MCF 10A (cell line): ENCODE measurements at regions not wholly inside any gene's neighbourhood (a gene's known extent, or its start where the extent isn't known, plus 50 kb on each side); places are given as distances from the start of the nearest gene placed in this dataset.
A peak's percentile ranks its signal among the peaks of the same experiment; 100 is the strongest.

ENCODE experiments used
- BruUV-seq: library from RNA; stranded (reverse); fragments of 400-500 nt; replicated peaks from 2 replicates; lab custom pipeline; 2021; lab: Mats Ljungman, UMichigan
- CTCF ChIA-PET: fragments of 300-600 bp; sonication (Branson Sonifier 250); formaldehyde crosslinking; extraction: SDS; loops from one replicate; lab custom pipeline; 2021; ENCODE audit warnings: antibody characterized with exemption, inconsistent platforms; lab: Yijun Ruan, JAX
- POLR2A ChIA-PET: fragments of 300-600, 350-650 bp; sonication (Branson Sonifier 250); formaldehyde crosslinking; extraction: SDS; loops from one replicate; lab custom pipeline; 2020; ENCODE audit warnings: antibody characterized with exemption, inconsistent platforms; lab: Yijun Ruan, JAX
- DNase-seq: peaks from one replicate; pipeline ENCODE4 v3.0.0-alpha.2; 2018; ENCODE audit not compliant: unreplicated experiment
- H3K27ac Mint-ChIP-seq: one replicate; pipeline ENCODE4 v1.8.0; 2022; ENCODE audit warnings: mild to moderate bottlenecking, low read depth, mixed read lengths; ENCODE audit not compliant: unreplicated experiment
- H3K27me3 Mint-ChIP-seq: one replicate; pipeline ENCODE4 v1.8.0; 2022; ENCODE audit warnings: mixed read lengths; ENCODE audit not compliant: insufficient read depth, unreplicated experiment
- H3K36me3 Mint-ChIP-seq: one replicate; pipeline ENCODE4 v1.8.0; 2022; ENCODE audit warnings: mild to moderate bottlenecking, moderate library complexity, mixed read lengths; ENCODE audit not compliant: insufficient read depth, unreplicated experiment
- H3K4me1 Mint-ChIP-seq: one replicate; pipeline ENCODE4 v1.8.0; 2022; ENCODE audit warnings: mixed read lengths; ENCODE audit not compliant: insufficient read depth, unreplicated experiment
- H3K4me3 Mint-ChIP-seq: one replicate; pipeline ENCODE4 v1.8.0; 2022; ENCODE audit warnings: mild to moderate bottlenecking, moderate library complexity, mixed read lengths; ENCODE audit not compliant: unreplicated experiment
- H3K9me3 Mint-ChIP-seq: one replicate; pipeline ENCODE4 v1.8.0; 2022; ENCODE audit warnings: mixed read lengths; ENCODE audit not compliant: unreplicated experiment
- intact Hi-C: fragments of 100-400 bp; cut with micrococcal nuclease; formaldehyde crosslinking; loops from 2 replicates; pipeline ENCODE4 v1.14.1; 2022
- TF ChIP-seq, protein P1 (sequence below): fragments of 200-600 bp; IDR thresholded peaks from one replicate; pipeline ENCODE4 v1.8.0; 2022; ENCODE audit warnings: antibody characterized with exemption, mild to moderate bottlenecking; ENCODE audit not compliant: unreplicated experiment

DNA sequence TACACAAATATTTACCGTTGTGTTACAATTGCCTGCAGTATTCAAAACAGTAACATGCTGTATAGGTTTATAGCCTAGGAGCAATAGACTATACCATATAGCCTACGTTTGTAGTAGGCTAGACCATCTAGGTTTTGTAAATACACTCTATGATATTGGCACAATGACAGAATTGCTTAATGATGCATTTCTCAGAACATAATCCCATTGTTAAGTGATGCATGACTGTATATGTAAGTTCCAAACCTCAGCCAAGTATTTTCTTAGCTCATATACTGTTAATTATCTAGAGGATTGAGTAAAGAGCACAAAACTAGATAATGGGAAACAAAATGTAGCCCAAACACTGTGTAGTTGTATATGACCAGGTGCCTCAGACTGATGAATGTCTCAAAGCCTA is 220.1 kb downstream of the ANXA1 start:
- peak; percentile 6 for DNase-seq
- Mint-ChIP-seq H3K9me3 (no peaks in the 10 kb centered on the region), H3K36me3 (no peaks in the 10 kb centered on the region), H3K27ac (no peak overlapping the region), H3K4me1 (no peaks in the 10 kb centered on the region), H3K4me3 (no peak overlapping the region), H3K27me3 (peaks cover 45% of the 10 kb centered on the region)
- TF ChIP-seq, protein P1, sequence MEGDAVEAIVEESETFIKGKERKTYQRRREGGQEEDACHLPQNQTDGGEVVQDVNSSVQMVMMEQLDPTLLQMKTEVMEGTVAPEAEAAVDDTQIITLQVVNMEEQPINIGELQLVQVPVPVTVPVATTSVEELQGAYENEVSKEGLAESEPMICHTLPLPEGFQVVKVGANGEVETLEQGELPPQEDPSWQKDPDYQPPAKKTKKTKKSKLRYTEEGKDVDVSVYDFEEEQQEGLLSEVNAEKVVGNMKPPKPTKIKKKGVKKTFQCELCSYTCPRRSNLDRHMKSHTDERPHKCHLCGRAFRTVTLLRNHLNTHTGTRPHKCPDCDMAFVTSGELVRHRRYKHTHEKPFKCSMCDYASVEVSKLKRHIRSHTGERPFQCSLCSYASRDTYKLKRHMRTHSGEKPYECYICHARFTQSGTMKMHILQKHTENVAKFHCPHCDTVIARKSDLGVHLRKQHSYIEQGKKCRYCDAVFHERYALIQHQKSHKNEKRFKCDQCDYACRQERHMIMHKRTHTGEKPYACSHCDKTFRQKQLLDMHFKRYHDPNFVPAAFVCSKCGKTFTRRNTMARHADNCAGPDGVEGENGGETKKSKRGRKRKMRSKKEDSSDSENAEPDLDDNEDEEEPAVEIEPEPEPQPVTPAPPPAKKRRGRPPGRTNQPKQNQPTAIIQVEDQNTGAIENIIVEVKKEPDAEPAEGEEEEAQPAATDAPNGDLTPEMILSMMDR: no peak
- no TSS peak for BruUV-seq
- POLR2A ChIA-PET: no interaction called here
- intact Hi-C loops: no loop called here
- CTCF ChIA-PET: no interaction called here

DNA sequence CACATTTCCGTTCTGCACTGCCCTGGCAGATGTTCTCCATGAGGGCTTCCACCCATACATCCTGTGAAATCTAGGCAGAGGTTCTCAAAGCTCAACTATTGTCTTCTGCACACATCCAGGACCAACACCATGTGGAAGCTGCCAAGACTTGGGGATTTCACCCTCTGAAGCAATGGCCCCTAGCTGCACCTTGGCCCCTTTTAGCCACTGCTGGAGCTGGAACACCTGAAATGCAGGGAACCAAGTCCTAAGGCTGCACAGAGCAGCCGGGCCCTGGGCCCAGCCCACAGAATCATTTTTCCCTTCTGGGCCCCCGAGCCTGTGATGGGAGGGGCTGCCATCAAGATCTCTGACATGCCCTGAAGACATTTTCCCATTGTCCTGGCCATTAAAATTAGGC is 228.7 kb downstream of the ANXA1 start:
- no peaks in the 10 kb centered on the region for H3K9me3 Mint-ChIP-seq
- H3K36me3 Mint-ChIP-seq: no peaks in the 10 kb centered on the region
- H3K4me1 Mint-ChIP-seq: no peaks in the 10 kb centered on the region
- no peak overlapping the region for H3K27ac Mint-ChIP-seq
- CTCF ChIA-PET: no interaction called here
- TF ChIP-seq, protein P1: no peak
- no peak for DNase-seq
- intact Hi-C loops: no loop called here
- H3K4me3 Mint-ChIP-seq: no peak overlapping the region
- H3K27me3 Mint-ChIP-seq: peaks cover 71% of the 10 kb centered on the region
- no TSS peak for BruUV-seq
- POLR2A ChIA-PET: no interaction called here

DNA sequence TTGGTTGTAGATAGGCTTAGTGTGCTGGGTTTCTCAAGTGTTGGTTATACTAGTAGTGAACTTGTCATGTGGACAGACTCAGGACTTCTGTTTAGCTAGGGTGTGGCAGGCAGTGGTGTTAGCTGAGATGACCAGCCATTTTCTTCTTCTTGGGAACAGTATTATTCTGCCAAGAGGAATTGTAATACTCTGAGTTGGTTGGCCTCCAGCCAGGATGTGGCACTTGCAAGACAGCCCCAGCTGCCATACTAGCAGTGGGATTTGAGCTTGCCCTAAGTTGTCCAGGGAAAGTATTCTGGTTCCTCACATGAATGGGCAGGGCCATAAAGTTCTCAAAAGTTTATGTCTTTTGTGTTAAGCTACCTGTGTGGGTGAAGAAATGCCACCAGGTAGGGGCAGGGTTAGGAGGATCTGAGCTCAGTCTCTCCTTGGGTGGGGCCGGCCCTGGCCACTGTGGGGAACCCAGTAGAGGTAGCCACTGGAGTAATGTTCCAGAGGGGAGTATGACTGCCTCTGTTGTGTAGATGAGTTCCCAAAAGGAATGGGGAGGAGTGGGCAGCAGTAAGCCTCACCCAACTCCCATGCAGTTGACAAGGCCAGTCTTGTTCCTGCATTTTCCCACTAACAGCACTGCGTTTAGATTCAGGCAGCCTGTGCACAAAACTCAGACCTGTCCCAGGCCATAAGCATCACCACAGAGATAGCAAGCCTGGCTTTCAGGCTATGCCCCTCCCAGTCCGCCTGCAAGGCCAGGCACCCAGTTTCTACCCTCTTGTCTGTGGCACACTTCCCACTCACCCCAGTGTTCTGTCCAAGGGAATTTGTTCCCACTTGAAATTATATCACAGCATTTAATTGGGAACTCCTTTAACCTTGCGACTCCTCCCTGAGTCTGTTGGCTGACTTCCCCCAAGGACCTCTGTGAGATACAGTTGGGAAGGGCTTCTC is 250.7 kb downstream of the ANXA1 start:
- Mint-ChIP-seq H3K4me1 (no peaks in the 10 kb centered on the region), H3K9me3 (peaks cover 15% of the 10 kb centered on the region), H3K4me3 (no peak overlapping the region), H3K36me3 (no peaks in the 10 kb centered on the region), H3K27me3 (peaks cover 22% of the 10 kb centered on the region), H3K27ac (no peak overlapping the region)
- TF ChIP-seq, protein P1: no peak
- CTCF ChIA-PET: no interaction called here
- intact Hi-C loops: loop anchor here (10.0 kb wide), 1 partner anchor 102 kb away; no protein-coding TSS in a partner anchor
- DNase-seq: peak; percentile 8
- no TSS peak for BruUV-seq
- POLR2A ChIA-PET: no interaction called here

DNA sequence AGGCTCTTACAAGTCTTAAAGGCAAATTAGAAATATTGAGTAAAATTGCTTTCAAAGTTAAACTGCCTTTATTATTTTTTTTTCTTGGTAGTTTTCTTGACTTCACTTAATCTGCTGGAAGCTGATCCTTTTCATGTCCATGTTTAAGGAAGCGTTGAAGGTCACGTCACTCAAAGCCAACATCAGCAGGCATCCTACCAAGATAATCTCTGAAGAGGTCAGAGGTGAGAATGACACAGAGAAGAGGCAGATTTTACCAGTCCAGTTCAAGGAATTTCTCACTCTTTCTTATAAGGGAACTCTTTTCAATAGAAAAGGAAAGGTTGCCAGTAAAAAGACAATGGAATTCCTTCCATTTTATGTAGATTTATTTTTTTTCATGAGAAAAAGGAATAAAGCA is 259.8 kb downstream of the ANXA1 start:
- Mint-ChIP-seq H3K27ac (no peak overlapping the region), H3K4me3 (no peak overlapping the region), H3K4me1 (no peaks in the 10 kb centered on the region), H3K27me3 (peaks cover 63% of the 10 kb centered on the region), H3K9me3 (no peaks in the 10 kb centered on the region), H3K36me3 (no peaks in the 10 kb centered on the region)
- ChIA-PET POLR2A (no interaction called here), CTCF (no interaction called here)
- TF ChIP-seq, protein P1: no peak
- DNase-seq: no peak
- intact Hi-C loops: no loop called here
- no TSS peak for BruUV-seq
